GM21619 (cell line): ENCODE measurements at regions not wholly inside any gene's neighbourhood (a gene's known extent, or its start where the extent isn't known, plus 50 kb on each side); places are given as distances from the start of the nearest gene placed in this dataset.

Experiments
- ATAC-seq: cut with Tn5 transposase; IDR thresholded peaks from one replicate; pipeline ENCODE4 v1.9.1; 2021; ENCODE audit not compliant: unreplicated experiment

DNA sequence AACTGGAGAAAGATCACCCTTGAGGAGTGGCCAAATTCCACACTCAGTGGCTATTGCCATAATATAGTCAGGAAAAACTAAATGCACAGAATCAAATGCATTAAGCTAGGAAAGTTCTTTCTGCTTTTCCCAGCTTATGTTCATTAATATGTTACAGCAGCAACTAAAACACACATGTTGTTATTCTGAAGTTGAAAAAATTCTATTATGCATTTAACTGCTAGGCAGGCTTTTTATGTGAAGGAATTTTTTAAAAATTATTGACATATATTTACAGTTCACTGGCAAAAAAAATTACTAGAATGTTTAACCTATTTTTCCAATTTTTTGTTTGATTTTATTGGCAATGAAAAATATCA is 135.2 kb upstream of the IL12A start:
- ATAC-seq, result no peak

DNA sequence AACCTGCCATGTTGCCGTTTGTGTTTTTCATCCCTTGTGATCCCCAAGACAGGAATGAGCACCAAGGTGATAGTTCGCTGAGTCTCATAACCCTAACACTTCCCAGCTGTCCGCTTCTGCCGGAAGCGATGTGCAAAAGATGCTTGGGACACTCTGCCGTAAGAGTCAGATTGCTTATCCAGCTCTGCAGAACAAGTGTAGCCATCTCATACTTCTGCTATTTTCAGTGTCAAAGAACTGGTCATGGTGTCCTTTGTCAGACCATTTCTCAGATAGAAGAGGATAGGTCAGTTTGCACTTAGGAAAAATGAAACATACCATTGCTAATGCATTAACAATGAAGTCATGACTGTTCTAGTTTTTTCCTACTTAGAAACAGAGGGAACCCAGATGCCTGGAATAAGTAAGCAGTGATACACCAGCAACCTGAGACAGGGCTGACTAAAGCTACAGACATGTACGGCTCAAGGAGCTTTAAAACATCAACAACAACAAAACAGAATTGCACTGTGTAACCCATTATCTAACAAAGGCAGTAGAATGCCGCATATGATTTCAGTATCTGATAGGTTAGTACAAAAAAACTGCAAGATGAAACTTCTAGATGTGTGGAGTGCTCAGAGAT is 134.0 kb upstream of the IL12A start:
- no peak for ATAC-seq

DNA sequence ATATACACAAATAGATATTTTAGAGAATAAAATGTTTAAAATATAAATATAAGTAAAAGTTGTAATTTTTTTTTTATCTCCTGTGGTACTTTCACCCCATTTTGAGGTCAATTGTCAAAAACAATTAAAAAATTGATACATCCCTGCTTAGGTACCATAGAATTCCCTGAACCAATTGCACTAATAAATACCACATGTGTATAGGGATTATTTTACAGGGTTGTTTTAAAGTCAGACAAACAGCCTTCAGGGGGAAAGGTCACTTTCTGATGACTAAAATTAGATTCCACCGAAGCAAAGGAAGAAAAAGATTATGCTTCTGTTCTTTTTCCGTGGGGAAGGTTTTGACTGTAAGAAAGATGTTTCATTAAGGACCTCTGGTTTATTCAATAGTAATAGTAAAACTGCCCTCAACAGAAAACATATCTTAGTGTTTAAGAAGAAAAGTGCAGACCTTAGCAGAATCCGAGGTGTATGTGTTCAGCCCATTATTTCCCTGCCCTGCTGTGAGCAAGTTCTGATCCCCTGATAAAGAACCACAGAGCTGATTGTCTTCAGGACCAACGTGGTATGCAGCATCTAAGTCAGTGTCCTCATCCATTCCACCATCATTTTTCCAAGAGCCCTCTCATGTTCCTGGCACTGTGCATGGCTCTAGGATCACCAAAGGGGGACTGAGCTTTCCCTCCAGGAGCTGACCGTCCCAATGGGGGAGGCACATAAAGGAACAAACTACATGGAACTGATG is 132.9 kb upstream of the IL12A start:
- ATAC-seq, result no peak

DNA sequence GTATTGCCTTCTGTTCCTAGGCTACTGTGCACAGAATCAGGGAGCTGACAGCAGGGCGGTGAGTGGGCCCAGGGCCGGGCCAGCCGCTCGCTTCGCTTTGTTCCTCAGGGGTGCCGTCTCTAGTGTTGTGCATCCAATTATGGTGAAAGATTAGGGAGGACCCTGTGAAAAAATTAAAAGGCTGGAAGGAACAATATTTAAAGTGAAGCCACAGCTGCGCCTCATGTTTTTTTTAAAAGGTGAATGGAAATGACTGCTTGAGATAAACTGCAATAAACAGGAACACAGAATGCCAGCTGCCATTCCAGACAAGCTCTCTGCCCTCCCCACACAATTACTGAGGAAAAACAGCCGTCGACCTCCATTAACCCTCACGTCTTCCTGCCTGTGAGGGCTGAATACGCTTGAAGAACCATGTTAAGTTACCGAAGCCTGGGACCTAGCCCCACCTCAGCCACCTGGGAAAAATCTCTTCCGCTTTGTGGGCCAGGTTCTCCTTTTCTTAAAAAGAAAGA is 132.0 kb upstream of the IL12A start:
- no peak for ATAC-seq

DNA sequence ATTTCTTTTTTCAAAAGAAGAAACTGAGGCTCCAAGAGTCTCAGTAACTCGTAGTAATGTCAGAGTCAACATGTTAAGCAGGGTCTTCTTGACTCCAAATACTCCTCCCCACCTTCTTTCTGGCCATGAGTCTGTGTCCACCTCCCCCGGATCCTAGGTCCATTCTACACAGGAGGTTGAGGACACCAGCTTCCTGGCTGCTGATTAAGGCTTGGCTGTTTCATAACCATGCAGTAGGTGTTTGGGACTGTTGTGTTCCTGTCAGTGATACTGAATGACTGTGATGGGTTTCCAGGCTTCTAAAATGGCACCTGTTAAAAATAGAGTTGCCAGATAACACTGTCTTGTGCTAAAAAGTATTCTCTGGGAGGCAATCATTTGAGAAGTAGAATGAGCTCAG is 130.8 kb upstream of the IL12A start:
- ATAC-seq, result no peak

DNA sequence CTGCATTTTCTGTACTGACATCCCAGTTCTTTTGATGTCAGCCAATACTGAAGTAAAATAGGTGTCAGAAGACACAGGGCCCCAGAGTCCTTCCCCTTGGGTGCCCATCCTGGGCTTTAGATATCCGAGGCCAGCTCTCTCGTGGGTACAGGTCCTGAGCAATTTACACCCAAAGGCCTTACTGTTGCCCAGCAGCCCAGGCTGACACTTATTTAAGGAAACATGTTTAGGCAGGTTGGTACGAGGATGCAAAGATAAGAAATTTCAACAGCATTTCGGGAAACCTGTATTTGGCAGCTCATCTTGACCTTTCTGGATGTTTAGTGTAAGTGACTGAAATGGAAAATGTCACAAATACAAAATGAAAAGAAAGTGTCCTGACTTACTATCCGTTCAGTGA is 130.0 kb upstream of the IL12A start:
- ATAC-seq, result no peak

DNA sequence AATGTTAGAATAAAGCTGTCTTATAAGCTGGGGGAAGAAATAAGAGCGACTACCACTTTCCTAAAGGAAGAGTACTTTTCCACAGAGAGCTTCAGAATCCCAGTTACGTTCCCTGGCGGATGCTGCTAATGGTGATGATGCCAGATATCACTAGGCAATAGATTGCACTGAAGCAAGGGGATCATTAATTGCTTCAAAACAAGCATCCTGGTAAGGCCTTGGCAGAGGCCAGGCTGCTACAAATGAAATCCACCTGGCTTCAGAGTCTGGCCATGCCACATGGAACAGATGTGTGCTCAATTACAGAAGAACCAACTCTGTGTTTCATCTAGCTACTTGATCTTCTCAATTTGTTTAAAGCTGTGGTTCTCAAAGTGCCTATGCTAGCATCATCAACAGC is 129.2 kb upstream of the IL12A start:
- no peak for ATAC-seq

DNA sequence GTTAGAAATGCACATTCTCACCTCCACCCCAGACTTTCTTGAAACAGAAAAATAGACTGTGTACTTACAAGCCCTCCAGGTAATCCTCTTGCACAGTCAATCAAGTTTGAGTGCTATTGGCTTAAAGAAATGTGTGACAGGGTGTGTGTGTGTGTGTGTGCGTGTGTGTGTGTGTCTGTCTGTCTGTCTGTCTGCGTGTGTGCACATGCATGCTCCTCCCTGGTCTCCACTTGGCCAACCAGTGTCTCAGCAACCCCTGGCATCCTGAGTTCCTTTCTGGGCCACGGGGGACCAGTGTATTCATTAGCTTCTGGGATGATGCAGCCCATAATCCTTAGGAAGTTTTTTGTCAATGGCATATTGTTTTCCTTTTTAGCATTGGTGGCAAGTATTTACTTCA is 128.8 kb upstream of the IL12A start:
- no peak for ATAC-seq

DNA sequence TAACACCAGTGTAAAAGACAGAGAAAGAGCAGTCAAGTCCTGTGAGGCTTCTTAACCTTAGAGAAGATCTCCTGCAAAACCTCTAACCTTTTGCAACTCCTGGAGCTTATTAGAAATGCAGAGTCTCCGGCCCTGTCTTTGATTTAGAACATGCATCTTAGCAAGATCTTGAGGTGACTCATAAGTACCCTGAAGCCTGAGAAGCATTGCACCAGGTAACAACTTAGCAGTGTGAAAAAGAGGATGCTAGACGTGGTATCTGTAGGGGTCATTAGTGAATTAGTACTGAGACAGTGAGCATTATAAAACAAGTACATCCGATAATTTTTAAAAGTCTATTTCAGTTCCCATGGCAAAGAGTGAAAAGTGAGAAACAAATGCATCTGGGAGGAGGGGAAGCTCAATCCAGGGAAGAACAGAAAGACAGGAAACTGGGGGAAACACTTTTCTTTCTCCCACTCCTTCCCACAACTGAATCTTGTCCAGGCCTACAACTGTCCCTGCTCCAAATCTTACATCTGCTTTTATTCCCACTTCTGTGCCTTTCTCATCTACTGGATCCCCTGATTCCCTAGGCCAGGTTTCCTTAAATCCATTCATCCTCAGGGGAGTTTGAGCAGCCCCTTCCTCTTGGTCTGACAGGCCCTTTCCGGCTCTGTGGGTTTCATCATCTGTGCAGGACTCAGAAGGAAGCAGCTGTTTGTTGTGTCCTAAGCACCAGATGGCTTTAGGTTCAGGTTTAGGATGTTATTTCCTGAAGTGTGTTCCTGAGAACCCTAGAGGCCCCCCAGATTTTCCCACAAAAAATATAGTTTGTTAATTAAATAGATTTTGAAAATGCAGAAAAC is 128.1 kb upstream of the IL12A start:
- no peak for ATAC-seq

DNA sequence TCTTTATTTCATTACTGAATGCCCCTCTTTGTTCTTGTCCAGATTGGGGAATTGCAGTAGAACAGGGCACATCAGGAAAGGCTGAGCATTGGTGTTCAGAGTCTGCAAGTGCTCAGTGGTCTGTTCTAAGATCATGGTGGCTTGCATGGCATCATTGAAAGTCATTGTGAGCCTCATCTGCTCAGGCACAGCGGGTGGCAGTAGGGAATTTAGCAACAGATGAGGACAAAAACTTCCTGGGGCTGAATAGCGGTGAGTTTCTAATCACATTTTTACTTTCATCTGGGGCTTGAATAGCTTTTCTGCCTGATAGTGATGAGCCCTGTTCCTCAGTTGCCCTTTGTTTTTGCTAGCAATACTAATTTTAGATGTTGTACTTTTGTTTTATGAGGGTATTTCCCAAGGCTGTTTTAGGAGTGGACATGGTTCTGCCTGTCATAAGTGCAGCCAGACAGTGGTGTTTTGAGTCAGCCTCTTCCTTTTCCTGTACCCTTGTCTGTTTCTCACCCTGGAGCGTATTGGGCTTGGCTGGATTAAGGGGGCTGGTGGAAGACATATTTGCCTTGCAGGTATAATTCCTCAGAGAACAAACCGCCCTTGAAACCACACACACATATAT is 127.2 kb upstream of the IL12A start:
- peak; percentile 72 for ATAC-seq

DNA sequence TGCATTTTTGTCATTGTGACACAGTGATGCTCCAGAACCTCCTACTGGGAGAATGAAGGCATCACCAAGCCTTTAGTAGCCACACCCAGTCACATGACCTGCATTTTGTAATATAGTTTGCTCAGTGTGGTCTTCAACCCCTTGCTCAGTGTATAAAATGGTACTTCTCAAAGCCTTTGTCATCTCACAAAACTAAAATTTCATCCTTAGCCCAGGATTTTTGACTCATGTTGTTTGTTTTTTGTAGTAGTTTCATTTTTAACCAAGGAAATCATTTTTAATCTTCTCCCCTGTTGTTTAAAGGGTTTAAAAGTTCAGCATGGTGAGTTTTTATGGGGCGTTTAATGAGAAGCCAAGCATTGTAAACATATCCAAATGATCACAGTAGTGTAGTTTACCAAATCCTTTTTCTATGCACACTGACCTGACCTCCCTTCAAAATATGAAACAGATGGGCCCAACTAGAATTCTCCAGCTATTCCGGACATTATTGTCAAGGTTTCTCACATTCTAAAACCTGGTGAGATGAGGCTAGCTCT is 123.5 kb upstream of the IL12A start:
- ATAC-seq, result no peak

DNA sequence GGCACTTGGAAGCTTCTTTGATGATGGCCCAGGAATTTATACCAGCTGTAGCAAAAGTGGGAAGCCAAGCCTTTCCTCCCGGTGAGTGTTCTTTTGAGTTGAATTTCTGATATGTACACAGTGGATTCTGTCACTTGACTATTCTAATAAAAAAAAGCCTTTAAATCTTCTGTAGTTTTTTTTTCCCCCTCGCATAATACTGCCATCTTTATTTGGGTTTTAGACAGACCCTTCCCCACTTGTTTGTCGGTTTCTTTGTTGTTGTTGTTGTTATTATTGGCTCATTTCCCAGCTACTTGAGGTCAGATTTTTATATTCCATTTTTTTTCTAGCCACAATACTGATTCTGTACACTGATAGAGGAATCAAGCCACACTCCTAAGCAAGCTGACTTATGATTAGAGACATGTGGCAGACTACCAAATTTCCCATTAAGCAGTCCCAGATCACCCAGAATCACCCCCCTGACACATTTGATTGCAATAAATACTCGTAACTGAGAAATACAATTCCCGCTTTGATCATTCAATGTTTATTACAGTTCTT is 122.4 kb upstream of the IL12A start:
- ATAC-seq, result no peak

DNA sequence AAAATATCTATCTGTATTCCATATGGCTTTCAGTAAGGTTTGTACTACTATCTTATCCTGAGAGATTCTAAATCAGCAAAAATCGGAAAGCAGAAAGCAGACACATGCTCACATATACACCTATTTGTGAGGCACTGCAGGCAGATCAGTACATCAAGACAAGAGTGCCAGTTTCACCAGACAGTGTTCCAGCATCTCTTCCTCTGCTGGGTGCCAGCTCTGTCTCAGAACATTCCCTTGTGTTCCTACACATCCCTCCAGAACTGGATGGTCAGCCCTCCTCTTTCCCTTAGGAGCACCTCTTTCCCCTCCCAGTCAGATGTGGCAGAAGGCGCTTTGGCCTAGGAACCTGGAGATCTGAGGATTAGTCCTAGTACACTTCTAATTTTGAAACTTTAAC is 121.3 kb upstream of the IL12A start:
- no peak for ATAC-seq

DNA sequence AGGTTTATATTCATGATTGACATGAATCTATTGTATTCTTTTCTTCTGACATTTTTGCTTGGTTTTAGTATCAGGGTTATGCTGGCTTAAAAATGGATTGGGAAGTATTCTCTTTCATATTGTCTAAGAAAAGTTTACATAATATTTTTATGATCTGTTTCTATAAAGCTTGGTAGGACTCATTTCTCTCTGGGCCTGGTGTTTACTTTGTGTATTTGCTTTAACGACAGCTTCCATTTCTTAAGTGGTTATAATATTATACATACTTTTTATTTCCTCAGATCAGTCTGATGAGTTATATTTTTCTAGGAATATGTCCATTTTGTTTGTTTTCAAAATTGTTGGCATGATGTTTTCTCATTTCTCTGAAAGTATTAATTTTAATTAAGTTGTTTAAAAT is 117.9 kb upstream of the IL12A start:
- ATAC-seq, result no peak

DNA sequence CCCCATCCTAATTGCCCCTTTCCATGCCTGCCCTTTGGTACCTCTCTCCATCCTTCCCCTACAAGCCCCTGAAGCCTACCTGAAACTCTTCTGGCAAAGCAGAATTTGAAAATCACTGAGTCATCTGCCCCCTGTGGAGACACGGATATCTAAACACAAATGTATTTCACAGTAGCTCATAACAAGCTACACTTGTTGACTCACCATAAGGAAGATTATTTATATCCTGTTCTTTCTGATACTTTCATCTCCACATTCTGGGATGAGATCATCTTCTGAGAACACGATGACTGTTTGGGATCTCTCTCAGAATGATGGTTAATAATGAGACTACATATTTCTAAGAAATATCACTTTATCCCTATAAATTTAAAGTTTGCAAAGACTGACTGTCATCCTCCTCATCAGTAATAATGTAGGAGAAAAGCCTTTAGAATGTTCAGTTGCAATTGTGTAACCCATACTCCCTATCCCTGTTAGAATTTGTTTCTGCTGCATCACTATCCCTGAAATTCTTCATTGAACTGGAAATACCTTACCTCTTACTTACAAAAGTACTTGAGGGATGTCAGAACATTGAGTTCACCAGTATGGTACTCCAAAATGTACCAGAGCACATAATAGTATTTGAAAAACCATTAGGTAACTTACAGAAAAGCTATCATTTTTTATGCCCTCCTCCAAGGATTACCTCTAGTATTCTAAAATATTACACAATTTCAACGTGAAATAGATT is 116.1 kb upstream of the IL12A start:
- ATAC-seq, result no peak

DNA sequence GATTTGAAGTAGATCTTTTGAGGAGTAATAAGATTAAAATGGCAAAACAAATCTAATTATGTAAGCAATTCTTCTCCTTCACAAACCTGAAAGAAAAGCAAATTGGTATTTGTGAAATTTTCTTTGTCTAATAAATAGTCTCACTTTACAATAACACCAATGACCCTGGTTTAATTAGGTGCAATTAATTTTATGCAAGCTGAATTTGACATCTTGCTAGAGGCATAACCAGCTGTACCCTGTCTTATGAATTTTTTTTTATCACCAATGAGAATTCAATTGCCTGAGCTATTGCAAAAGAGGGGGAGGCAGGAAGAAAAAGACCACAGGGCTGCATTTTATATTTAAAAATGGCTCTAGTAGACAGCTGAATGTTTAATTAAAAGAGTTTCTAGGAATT is 113.5 kb upstream of the IL12A start:
- no peak for ATAC-seq

DNA sequence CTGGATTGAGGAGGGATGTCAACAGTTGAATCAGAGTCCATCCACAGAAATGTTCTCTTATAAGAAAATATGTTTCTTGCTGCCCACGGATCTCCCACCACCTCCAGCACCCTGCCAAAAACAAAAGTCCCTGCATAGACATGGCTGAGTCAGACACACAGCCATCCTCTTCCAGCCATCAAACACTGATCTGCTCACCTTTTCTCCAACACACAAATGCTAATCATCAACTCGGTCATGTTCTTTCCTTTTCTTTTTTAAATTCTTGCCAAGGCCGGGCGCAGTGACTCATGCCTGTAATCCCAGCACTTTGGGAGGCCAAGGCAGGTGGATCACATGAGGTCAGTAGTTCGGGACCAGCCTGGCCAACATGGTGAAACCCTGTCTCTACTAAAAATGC is 110.7 kb upstream of the IL12A start:
- ATAC-seq, result no peak

DNA sequence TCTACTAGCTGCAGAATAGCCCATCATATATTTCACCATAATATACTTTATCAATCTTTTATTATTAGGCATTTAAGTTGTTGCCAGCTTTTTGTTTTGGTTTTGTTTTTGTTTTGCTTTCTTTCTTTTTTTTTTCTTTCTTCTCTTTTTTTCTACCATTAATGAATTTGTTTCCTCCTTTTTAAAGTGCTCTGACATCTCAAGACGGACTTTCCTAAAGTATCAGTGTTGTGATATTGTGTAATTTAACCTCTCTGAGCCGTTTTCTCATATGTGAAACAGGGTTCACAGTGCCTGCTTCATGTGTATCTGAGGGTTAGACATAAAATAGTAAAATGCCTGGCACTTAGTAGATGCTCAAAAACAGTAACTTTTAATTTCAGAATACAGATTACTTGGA is 109.5 kb upstream of the IL12A start:
- ATAC-seq, result no peak

DNA sequence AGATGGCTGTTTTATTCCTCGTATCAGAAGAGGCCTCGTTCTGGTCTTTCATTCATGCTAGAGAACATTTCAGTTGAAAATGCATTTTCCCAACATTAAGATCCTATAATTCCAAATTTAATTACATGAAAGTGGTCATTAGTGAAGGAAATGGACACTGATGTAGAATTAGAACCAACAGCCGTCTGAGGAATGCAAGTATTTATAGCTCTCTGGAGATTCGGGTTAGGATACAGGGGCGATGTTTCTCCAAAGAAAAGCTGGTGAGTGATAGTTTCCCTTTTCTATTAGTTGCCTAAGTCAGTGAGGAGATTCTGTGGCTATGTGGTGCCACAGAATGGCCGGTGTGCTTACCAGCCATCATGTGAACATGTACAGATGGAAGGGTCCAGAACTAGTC is 109.0 kb upstream of the IL12A start:
- no peak for ATAC-seq

DNA sequence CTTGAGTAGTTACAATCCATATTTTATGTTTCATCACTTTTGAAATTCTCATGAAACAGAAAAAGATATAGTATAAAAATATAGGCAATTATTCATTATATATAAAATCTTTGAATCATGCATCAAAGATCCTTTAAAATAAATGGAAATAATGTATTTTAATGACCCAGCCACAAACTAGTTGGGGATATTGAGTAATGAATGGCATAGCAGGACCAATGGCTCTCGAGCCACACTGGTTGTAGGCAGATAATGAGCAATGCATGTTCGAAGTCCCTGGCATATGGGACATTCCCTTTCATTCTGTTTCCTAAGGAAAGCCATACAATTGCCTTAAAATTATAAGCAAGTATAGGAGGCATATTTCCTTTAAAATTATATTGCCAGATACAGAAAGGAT is 107.4 kb upstream of the IL12A start:
- no peak for ATAC-seq
